ENCODE measurements at regions not wholly inside any gene's neighbourhood (a gene's known extent, or its start where the extent isn't known, plus 50 kb on each side); places are given as distances from the start of the nearest gene placed in this dataset.

DNA sequence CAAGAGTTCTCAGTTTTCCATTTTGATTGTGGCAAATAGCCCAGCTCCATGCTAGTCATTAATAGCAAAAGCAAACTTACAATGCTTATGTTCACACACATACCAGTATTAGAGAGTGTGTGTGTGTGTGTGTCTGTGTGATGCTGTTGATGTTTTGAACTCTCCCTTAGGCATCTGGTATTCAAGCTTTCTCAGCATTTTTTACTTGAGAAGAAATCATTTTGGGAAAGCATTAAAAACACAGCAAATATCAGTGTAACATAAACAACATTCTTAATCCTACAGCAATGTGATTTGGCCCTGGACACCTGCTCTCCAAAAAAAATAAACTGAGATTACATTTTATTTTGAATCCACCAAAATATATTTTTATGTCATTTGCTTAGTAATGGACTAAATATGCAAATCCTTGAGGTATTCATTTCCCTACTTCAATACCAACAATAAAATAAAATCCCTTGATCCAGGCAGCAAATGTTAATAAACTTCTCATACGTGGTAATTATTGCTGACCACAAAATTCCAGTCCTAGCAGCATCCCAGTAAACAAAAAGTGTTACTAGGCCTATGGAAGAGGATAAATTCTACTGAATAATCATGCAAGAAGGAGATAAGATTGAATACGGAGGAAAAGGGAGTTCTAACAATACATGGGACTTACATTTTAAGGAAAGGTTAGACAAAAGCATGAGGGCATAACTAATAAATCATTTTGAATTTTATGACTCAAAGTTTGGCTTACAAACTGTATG, 249.5 kb upstream of the CLEC14A start:
- TF ChIP-seq ARNT (IDR thresholded peaks at IDR 0.05) (no peak), ZNF384 (IDR thresholded peaks at IDR 0.05) (no peak)
- ChIA-PET CTCF (no interaction called here), POLR2A (no interaction called here)
- DNase-seq (ENCODE audit: extremely low spot score): no peak

DNA sequence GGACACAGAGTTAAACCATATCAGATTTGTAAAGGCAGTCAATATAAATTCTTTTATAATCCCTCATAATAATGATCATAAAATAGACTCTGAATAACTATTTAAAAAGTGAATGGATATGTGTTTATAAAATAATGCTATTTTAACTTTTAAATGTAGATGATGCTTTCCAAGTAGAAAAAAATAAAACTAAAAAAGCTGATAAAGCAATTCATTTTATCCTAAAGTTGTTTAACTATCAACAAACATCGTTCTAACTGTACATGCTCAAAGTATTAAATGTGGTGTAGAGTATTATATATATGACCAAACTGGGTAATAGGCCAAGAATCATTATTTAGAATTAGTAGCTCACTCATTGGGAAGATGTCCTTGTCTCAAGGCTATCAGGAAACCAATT, 248.3 kb upstream of the CLEC14A start:
- DNase-seq (ENCODE audit: extremely low spot score): no peak
- TF ChIP-seq SP1 (IDR thresholded peaks at IDR 0.05) (no peak), L3MBTL2 (conservative IDR thresholded peaks at IDR 0.05) (no peak), SUZ12 (IDR thresholded peaks at IDR 0.05) (no peak), ARNT (IDR thresholded peaks at IDR 0.05) (no peak), NFRKB (IDR thresholded peaks at IDR 0.05) (no peak), BHLHE40 (IDR thresholded peaks at IDR 0.05; ENCODE audit: borderline replicate concordance) (no peak), TARDBP (IDR thresholded peaks at IDR 0.05) (no peak), LEF1 (IDR thresholded peaks at IDR 0.05; ENCODE audit: borderline replicate concordance) (no peak), FOXA1 (IDR thresholded peaks at IDR 0.05) (no peak), FOXK2 (IDR thresholded peaks at IDR 0.05) (no peak), HDGF (IDR thresholded peaks at IDR 0.05; ENCODE audit: borderline replicate concordance) (no peak), ELF4 (IDR thresholded peaks at IDR 0.05) (no peak), FOXM1 (IDR thresholded peaks at IDR 0.05; ENCODE audit: borderline replicate concordance) (no peak), CTBP1 (IDR thresholded peaks at IDR 0.05; ENCODE audit: borderline replicate concordance) (no peak), ZNF384 (IDR thresholded peaks at IDR 0.05) (no peak)
- TF ChIP-seq, protein P1, sequence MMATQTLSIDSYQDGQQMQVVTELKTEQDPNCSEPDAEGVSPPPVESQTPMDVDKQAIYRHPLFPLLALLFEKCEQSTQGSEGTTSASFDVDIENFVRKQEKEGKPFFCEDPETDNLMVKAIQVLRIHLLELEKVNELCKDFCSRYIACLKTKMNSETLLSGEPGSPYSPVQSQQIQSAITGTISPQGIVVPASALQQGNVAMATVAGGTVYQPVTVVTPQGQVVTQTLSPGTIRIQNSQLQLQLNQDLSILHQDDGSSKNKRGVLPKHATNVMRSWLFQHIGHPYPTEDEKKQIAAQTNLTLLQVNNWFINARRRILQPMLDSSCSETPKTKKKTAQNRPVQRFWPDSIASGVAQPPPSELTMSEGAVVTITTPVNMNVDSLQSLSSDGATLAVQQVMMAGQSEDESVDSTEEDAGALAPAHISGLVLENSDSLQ (IDR thresholded peaks at IDR 0.05): no peak
- ChIA-PET POLR2A (no interaction called here), CTCF (no interaction called here)

DNA sequence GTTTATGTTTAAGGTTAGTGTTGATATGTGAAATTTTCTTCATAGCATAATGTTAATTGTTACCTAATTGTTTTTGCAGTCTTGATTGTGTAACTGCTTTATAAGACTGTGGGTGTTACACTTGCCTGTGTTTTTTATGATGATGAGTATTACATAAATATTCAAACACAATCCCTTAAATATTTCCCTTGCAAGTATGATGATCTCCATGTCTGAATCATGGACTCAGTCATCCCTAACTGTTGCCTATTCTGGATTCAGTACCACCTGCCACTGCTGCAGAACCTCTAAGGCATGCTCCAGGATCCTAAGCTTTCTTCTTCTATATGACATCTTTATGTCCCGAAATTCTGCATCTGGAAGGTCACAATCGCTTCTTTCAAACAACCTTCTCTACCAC, 246.3 kb upstream of the CLEC14A start:
- ChIA-PET POLR2A (no interaction called here), CTCF (no interaction called here)
- no peak for DNase-seq (ENCODE audit: extremely low spot score)
- TF ChIP-seq NFRKB (IDR thresholded peaks at IDR 0.05) (no peak), TARDBP (IDR thresholded peaks at IDR 0.05) (no peak), FOXM1 (IDR thresholded peaks at IDR 0.05; ENCODE audit: borderline replicate concordance) (no peak), LEF1 (IDR thresholded peaks at IDR 0.05; ENCODE audit: borderline replicate concordance) (no peak), HDGF (IDR thresholded peaks at IDR 0.05; ENCODE audit: borderline replicate concordance) (no peak), ZNF384 (IDR thresholded peaks at IDR 0.05) (no peak), SUZ12 (IDR thresholded peaks at IDR 0.05) (no peak)

DNA sequence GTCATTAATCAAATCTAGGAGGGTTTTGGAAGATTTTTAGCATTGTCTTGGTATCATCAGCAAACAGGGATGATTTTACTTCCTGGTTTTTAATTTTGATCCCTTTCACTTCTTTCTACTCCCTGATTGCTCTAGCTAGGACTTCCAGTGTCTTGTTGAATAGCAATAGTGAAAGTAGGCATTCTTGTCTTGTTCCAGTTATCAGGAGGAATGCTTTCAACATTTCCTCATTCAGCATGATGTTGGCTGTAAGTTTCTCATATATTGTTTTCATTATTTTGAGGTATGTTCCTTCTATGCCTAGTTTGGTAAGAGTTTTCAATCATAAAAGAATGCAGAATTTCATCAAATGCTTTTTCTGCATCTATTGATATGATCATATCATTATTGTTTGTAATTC, 244.2 kb upstream of the CLEC14A start:
- TF ChIP-seq BHLHE40 (IDR thresholded peaks at IDR 0.05; ENCODE audit: borderline replicate concordance): no peak
- POLR2A ChIA-PET: no interaction called here
- no peak for DNase-seq (ENCODE audit: extremely low spot score)
- CTCF ChIA-PET: no interaction called here

DNA sequence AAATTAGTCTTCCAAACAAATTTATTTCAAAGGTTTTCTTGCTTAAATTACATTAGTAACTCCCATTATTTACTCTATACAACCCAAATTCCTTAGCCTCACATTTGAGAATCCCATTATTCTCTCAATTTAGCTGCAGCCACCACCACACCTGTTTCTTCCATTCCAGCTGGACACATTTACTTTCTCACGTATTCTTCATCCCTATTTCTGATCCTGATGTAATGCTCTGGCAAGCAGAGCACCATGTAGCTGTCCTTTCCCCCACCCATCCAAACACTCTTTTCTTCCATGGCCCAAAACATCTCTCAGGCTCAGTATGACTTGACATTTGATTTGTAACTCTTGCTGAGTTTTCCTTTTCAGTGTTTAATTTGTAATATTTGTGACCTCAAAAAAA, 240.2 kb upstream of the CLEC14A start:
- POLR2A ChIA-PET: no interaction called here
- TF ChIP-seq CTBP1 (IDR thresholded peaks at IDR 0.05; ENCODE audit: borderline replicate concordance) (no peak), ZNF384 (IDR thresholded peaks at IDR 0.05) (no peak), TARDBP (IDR thresholded peaks at IDR 0.05) (no peak), FOXA1 (IDR thresholded peaks at IDR 0.05) (no peak), FOXK2 (IDR thresholded peaks at IDR 0.05) (no peak), L3MBTL2 (conservative IDR thresholded peaks at IDR 0.05) (no peak), NFRKB (IDR thresholded peaks at IDR 0.05) (no peak), ARNT (IDR thresholded peaks at IDR 0.05) (no peak), ELF4 (IDR thresholded peaks at IDR 0.05) (no peak), LEF1 (IDR thresholded peaks at IDR 0.05; ENCODE audit: borderline replicate concordance) (no peak), SUZ12 (IDR thresholded peaks at IDR 0.05) (no peak), FOXM1 (IDR thresholded peaks at IDR 0.05; ENCODE audit: borderline replicate concordance) (no peak), HDGF (IDR thresholded peaks at IDR 0.05; ENCODE audit: borderline replicate concordance) (no peak), SP1 (IDR thresholded peaks at IDR 0.05) (no peak), BHLHE40 (IDR thresholded peaks at IDR 0.05; ENCODE audit: borderline replicate concordance) (no peak)
- TF ChIP-seq, protein P1 (IDR thresholded peaks at IDR 0.05): no peak
- CTCF ChIA-PET: interaction anchor here (0.7 kb wide), 2 partner anchors 84 to 1310 kb away, joined by 3 read pairs; no protein-coding TSS in a partner anchor
- DNase-seq (ENCODE audit: extremely low spot score): no peak

DNA sequence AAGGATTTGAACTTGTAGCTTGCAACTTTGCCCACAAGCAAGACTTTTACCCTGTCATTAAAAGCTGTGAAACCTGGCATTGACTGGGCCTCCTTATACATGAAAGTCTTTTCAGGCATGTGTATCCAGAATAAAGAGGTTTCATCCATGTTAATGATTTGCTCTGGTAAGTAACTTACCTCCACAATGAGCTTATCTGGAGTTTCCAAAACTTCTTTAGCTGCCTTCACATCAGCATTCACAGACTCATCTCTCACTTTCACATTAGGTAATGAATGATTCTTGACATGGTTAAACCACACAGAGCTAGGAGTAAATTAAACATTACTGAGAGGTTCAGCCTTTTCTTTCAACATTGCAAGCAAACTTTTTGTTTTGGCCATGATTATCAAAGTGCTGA, 234.4 kb upstream of the CLEC14A start:
- ChIA-PET POLR2A (no interaction called here), CTCF (no interaction called here)
- DNase-seq (ENCODE audit: extremely low spot score): no peak
- TF ChIP-seq SUZ12 (IDR thresholded peaks at IDR 0.05) (no peak), HDGF (IDR thresholded peaks at IDR 0.05; ENCODE audit: borderline replicate concordance) (no peak), ELF4 (IDR thresholded peaks at IDR 0.05) (no peak), LEF1 (IDR thresholded peaks at IDR 0.05; ENCODE audit: borderline replicate concordance) (no peak), ARNT (IDR thresholded peaks at IDR 0.05) (no peak), ZNF384 (IDR thresholded peaks at IDR 0.05) (no peak), FOXA1 (IDR thresholded peaks at IDR 0.05) (no peak), SP1 (IDR thresholded peaks at IDR 0.05) (no peak), TARDBP (IDR thresholded peaks at IDR 0.05) (no peak), FOXK2 (IDR thresholded peaks at IDR 0.05) (no peak), CTBP1 (IDR thresholded peaks at IDR 0.05; ENCODE audit: borderline replicate concordance) (no peak), FOXM1 (IDR thresholded peaks at IDR 0.05; ENCODE audit: borderline replicate concordance) (no peak)
- TF ChIP-seq, protein P1 (IDR thresholded peaks at IDR 0.05): no peak
